Karpas-422 (cell line): ENCODE measurements at regions not wholly inside any gene's neighbourhood (a gene's known extent, or its start where the extent isn't known, plus 50 kb on each side); places are given as distances from the start of the nearest gene placed in this dataset.

Experiments
- DNase-seq: peaks from one replicate; pipeline ENCODE4 v3.0.0-alpha.2; 2015
- H2AFZ ChIP-seq: fragments of 200-600 bp; sonication (generic); 2 replicates; pipeline ENCODE4 v1.6.1; 2014; ENCODE audit warnings: antibody characterized with exemption, low read length, mixed read lengths
- H3K27ac ChIP-seq: fragments of 200-600 bp; sonication (generic); 2 replicates; pipeline ENCODE4 v1.5.1; 2014; ENCODE audit warnings: mild to moderate bottlenecking, low read length, moderate library complexity
- H3K27me3 ChIP-seq: fragments of 200-600 bp; sonication (generic); 2 replicates; pipeline ENCODE4 v1.6.1; 2014; ENCODE audit warnings: low read length, mixed read lengths
- H3K36me3 ChIP-seq: fragments of 200-600 bp; sonication (generic); 2 replicates; pipeline ENCODE4 v1.6.1; 2014; ENCODE audit warnings: low read length, mixed read lengths; ENCODE audit not compliant: insufficient read depth
- H3K4me1 ChIP-seq: fragments of 200-600 bp; sonication (generic); 2 replicates; pipeline ENCODE4 v1.6.1; 2014; ENCODE audit warnings: mild to moderate bottlenecking, low read length, mixed read lengths
- H3K4me2 ChIP-seq: fragments of 200-600 bp; sonication (generic); 2 replicates; pipeline ENCODE4 v1.6.1; 2014; ENCODE audit warnings: low read length, low read depth, mild to moderate bottlenecking; ENCODE audit not compliant: poor library complexity, severe bottlenecking
- H3K4me3 ChIP-seq: fragments of 200-600 bp; sonication (generic); 2 replicates; pipeline ENCODE4 v1.5.1; 2014; ENCODE audit warnings: mild to moderate bottlenecking, antibody characterized with exemption, low read length, mixed read lengths
- H3K79me2 ChIP-seq: fragments of 200-600 bp; sonication (generic); 2 replicates; pipeline ENCODE4 v1.6.1; 2014; ENCODE audit warnings: mild to moderate bottlenecking, low read length, mixed read lengths
- H3K9ac ChIP-seq: fragments of 200-600 bp; sonication (generic); 2 replicates; pipeline ENCODE4 v1.6.0; 2014; ENCODE audit warnings: low read length
- H3K9me2 ChIP-seq: fragments of 200-600 bp; sonication (generic), shearing (Covaris generic); replicated peaks from 2 replicates; pipeline ENCODE4 v1.6.0; 2014; ENCODE audit warnings: mild to moderate bottlenecking, low read length, moderate library complexity; ENCODE audit not compliant: insufficient read depth
- H3K9me3 ChIP-seq: fragments of 300-700, 200-600 bp; sonication (generic); 2 replicates; pipeline ENCODE4 v1.6.1; 2014; ENCODE audit warnings: low read length, mixed read lengths
- H4K20me1 ChIP-seq: fragments of 200-600 bp; sonication (generic); 2 replicates; pipeline ENCODE4 v1.6.1; 2014; ENCODE audit warnings: mild to moderate bottlenecking, antibody characterized with exemption, low read length, low read depth; ENCODE audit not compliant: insufficient read depth

DNA sequence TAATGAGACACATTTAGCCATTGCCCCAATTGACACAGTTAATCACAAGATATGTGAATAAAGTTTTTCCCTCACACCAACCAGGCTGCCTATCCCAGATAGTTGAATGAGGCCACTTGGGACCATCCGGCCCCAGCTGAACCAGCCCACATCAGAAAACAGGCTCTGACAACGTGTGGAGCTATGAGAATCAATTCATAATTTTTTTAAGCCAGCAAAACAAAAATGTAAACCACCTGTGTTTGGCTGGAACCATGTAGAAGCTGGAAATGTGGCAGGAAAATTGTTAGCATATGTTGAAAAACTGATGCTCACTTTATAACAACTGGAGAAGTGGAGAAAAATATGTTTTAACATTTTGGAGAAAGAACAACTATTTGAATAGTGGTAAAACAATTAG, 1161.3 kb downstream of the SLITRK1 start:
- 0 out of 2 replicates have a peak, but pooled peaks cover 6% of the 10 kb centered on the region for H3K9me3 ChIP-seq
- no peak overlapping the region for H2AFZ ChIP-seq
- no peaks in the 10 kb centered on the region for H4K20me1 ChIP-seq
- no peaks in the 10 kb centered on the region for H3K36me3 ChIP-seq
- H3K9me2 ChIP-seq = no peaks in the 10 kb centered on the region
- H3K4me3 ChIP-seq = no peak overlapping the region
- no peaks in the 10 kb centered on the region for H3K27me3 ChIP-seq
- no peak overlapping the region for H3K9ac ChIP-seq
- DNase-seq = no peak
- H3K79me2 ChIP-seq = no peaks in the 10 kb centered on the region
- no peaks in the 10 kb centered on the region for H3K4me1 ChIP-seq
- H3K27ac ChIP-seq = no peak overlapping the region
- H3K4me2 ChIP-seq = no peak overlapping the region

DNA sequence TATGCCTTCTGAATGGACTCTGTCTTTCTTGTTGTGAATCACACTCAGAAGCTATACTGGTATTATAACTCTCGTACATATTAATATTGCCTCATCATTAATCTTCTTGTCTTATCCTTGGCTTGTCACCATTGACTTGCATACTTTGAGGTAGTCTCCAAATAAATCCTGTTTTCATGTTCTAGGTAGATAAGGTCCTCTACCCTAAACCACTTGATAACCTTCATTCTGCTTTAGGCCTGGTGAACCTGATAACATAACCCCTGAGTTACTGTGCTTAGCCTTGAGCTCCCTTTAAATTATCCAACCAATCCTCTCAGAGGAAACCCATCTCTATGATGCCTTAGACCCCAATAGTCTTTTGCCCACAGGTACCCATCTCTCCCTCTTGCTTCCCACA, 1162.3 kb downstream of the SLITRK1 start:
- Histone ChIP-seq H3K27ac (no peak overlapping the region), H3K79me2 (no peaks in the 10 kb centered on the region), H3K9ac (no peak overlapping the region), H3K4me1 (no peaks in the 10 kb centered on the region), H3K36me3 (no peaks in the 10 kb centered on the region), H4K20me1 (no peaks in the 10 kb centered on the region), H3K27me3 (no peaks in the 10 kb centered on the region), H3K4me2 (no peak overlapping the region), H3K4me3 (no peak overlapping the region), H3K9me2 (no peaks in the 10 kb centered on the region), H3K9me3 (peaks cover 6% of the 10 kb centered on the region; the same call in 1 of the 2 replicates), H2AFZ (no peak overlapping the region)
- DNase-seq = no peak

DNA sequence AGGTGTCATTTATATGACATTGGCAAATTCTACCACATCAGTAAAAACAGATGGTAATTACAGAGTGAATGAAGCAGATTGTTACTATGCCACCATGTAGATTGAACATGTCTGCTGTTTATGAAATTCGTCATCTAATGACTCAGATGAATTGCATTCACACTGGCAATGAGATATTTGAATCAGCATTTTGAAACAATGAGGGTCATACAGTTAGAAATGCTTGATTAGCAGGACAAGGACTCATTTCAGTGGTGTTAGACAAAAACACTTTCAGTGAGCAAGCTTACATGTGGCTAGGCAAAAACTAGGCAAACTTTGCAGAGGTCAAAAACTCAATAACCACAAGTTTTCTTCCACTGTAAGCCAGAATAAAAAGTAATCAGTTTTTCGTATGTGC, 1165.0 kb downstream of the SLITRK1 start:
- no peak overlapping the region for H3K4me3 ChIP-seq
- no peak for DNase-seq
- no peaks in the 10 kb centered on the region for H3K9me2 ChIP-seq
- H3K9ac ChIP-seq = no peak overlapping the region
- H3K27ac ChIP-seq = no peak overlapping the region
- H4K20me1 ChIP-seq = no peaks in the 10 kb centered on the region
- H3K9me3 ChIP-seq = peaks cover 6% of the 10 kb centered on the region; the same call in 1 of the 2 replicates
- no peaks in the 10 kb centered on the region for H3K36me3 ChIP-seq
- no peaks in the 10 kb centered on the region for H3K79me2 ChIP-seq
- no peaks in the 10 kb centered on the region for H3K4me1 ChIP-seq
- H2AFZ ChIP-seq = no peak overlapping the region
- H3K4me2 ChIP-seq = no peak overlapping the region
- H3K27me3 ChIP-seq = no peaks in the 10 kb centered on the region

DNA sequence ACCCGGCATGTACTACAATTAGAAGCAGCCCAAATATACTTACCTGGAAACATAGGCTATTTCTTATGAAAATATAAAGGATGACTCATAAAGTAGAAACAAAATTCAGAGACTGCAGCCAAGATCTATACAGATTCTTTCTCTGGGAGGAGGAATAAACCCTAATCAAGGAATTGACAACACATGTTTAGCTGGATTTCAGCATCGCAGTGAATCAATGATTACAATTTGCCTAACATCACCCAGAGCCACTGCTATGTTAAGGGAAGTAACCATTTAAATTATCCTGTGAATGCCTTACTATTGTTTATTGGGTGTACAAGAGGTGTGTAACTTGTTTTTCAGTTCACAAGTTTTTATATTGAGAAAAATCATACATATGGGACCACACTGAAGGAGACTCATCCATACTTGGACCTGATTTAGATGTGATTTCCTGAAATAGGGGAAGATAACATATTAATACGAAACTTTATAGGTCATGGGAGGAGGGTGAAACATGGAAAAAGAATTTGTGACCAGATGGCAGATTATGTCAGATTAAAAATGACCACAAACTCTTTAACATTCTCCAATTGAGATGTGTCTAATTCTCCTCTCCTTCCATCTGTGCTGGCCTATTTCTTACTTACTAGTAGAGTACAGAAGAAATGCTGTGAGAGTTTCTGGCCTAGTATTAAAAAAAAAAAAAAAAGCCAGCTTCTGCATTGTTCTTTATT, 1168.4 kb downstream of the SLITRK1 start:
- H3K4me2 ChIP-seq = no peak overlapping the region
- H3K27me3 ChIP-seq = no peaks in the 10 kb centered on the region
- no peak for DNase-seq
- no peaks in the 10 kb centered on the region for H3K9me2 ChIP-seq
- no peaks in the 10 kb centered on the region for H3K4me1 ChIP-seq
- H3K4me3 ChIP-seq = no peak overlapping the region
- no peaks in the 10 kb centered on the region for H4K20me1 ChIP-seq
- no peak overlapping the region for H3K27ac ChIP-seq
- H2AFZ ChIP-seq = no peak overlapping the region
- H3K9me3 ChIP-seq = peaks cover 4% of the 10 kb centered on the region; the same call in 1 of the 2 replicates
- H3K36me3 ChIP-seq = no peaks in the 10 kb centered on the region
- H3K79me2 ChIP-seq = no peaks in the 10 kb centered on the region
- H3K9ac ChIP-seq = no peak overlapping the region

DNA sequence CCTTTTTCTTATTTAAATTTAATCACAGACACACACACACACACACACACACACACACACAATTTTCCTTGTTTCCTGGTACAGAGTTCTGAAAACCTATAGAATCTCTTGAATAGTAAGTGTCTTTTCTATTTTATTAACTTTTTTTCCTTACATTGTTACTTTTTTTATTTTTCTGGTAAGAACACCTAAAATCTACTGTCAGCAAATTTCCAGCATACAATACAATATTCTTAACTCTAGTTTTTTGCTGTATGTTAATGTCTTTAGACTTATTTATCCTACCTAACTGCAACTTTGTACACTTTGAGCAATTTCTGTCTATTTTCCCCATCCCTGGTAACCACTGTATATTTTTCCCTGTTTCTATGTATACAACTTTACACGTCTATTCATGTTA, 1179.8 kb downstream of the SLITRK1 start:
- Histone ChIP-seq H3K36me3 (no peaks in the 10 kb centered on the region), H3K9me2 (no peaks in the 10 kb centered on the region), H3K9me3 (no peaks in the 10 kb centered on the region; the same call in 1 of the 2 replicates), H4K20me1 (no peaks in the 10 kb centered on the region), H3K27ac (no peak overlapping the region), H3K4me3 (no peak overlapping the region), H3K27me3 (no peaks in the 10 kb centered on the region), H3K9ac (no peak overlapping the region), H3K4me2 (no peak overlapping the region), H3K4me1 (no peaks in the 10 kb centered on the region), H2AFZ (no peak overlapping the region), H3K79me2 (no peaks in the 10 kb centered on the region)
- DNase-seq = no peak

DNA sequence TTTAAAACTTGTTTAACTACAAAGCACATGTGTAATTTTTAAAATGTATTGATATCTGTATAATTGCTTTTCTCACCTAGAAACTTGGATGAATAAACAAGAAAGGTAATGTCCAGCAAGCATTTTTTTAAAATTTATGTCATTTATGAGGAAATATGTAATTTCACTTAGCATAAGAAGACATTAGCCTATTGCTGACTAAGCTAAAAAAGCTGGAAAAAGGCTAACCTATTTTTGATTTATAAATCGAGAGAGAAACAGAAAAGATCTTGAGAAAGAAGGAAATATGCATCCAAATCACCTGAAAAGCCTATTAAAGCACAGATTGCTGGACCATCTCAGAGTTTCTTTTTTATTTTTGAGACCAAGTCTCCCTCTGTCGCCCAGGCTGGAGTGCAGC, 1181.3 kb downstream of the SLITRK1 start:
- H3K27me3 ChIP-seq = no peaks in the 10 kb centered on the region

DNA sequence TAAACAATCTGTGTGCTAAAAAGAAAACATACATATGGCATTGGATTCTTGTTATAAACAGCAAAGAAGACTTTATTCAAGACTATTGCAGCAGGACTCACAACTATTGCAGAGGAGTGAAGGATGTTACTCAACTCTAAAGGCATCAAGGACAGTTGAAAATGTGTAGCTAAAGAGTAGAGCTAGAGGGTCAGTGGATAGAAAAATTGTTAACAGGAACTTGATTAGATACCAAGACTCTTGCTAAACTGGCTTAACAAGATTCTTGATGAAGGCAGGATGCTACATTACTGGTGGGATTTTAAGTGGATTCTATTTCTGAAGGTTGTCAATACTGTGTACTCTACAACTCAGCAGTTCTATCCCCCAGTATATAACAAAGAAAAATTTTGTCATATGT, 1183.3 kb downstream of the SLITRK1 start:
- H3K9me3 ChIP-seq = no peaks in the 10 kb centered on the region; the same call in 1 of the 2 replicates
- H3K4me2 ChIP-seq = no peak overlapping the region
- H3K27ac ChIP-seq = no peak overlapping the region
- H3K9ac ChIP-seq = no peak overlapping the region
- DNase-seq = no peak
- no peak overlapping the region for H2AFZ ChIP-seq
- no peaks in the 10 kb centered on the region for H3K4me1 ChIP-seq
- H3K9me2 ChIP-seq = no peaks in the 10 kb centered on the region
- no peaks in the 10 kb centered on the region for H3K36me3 ChIP-seq
- H3K79me2 ChIP-seq = no peaks in the 10 kb centered on the region
- H4K20me1 ChIP-seq = no peaks in the 10 kb centered on the region
- H3K4me3 ChIP-seq = no peak overlapping the region
- no peaks in the 10 kb centered on the region for H3K27me3 ChIP-seq

More for the DNA sequence above, 1181.3 kb downstream of the SLITRK1 start:
- Histone ChIP-seq H3K36me3 (no peaks in the 10 kb centered on the region), H3K9me2 (no peaks in the 10 kb centered on the region), H2AFZ (no peak overlapping the region), H4K20me1 (no peaks in the 10 kb centered on the region), H3K4me2 (no peak overlapping the region), H3K9ac (no peak overlapping the region), H3K79me2 (no peaks in the 10 kb centered on the region), H3K4me1 (no peaks in the 10 kb centered on the region), H3K4me3 (no peak overlapping the region), H3K9me3 (no peaks in the 10 kb centered on the region; the same call in 1 of the 2 replicates), H3K27ac (no peak overlapping the region)
- no peak for DNase-seq

DNA sequence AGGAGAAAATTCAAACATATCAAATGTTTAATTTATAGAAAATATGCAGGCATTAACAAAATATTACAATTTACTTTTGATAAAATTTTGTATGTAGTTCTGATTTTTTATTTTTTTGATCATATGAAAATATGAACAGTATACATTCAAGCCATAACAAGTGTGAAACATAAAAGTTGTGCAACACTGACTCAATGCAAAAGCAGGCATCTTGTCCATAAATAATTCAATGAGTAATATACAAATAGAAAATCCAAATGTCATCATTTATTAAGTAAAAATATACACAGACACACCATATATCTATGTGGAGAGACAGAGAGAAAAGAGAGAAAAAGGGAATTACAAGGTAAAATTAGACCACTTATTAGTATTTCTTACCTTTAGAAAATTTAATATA, 1183.9 kb downstream of the SLITRK1 start:
- no peaks in the 10 kb centered on the region for H3K36me3 ChIP-seq
- H3K4me2 ChIP-seq = no peak overlapping the region
- H3K79me2 ChIP-seq = no peaks in the 10 kb centered on the region
- no peaks in the 10 kb centered on the region for H3K27me3 ChIP-seq
- H4K20me1 ChIP-seq = no peaks in the 10 kb centered on the region
- no peak overlapping the region for H2AFZ ChIP-seq
- H3K9me2 ChIP-seq = no peaks in the 10 kb centered on the region
- no peaks in the 10 kb centered on the region; the same call in 1 of the 2 replicates for H3K9me3 ChIP-seq
- no peak overlapping the region for H3K9ac ChIP-seq
- no peak overlapping the region for H3K27ac ChIP-seq
- no peak overlapping the region for H3K4me3 ChIP-seq
- no peak for DNase-seq
- no peaks in the 10 kb centered on the region for H3K4me1 ChIP-seq
